ENCODE measurements at regions not wholly inside any gene's neighbourhood (a gene's known extent, or its start where the extent isn't known, plus 50 kb on each side); places are given as distances from the start of the nearest gene placed in this dataset.

DNA sequence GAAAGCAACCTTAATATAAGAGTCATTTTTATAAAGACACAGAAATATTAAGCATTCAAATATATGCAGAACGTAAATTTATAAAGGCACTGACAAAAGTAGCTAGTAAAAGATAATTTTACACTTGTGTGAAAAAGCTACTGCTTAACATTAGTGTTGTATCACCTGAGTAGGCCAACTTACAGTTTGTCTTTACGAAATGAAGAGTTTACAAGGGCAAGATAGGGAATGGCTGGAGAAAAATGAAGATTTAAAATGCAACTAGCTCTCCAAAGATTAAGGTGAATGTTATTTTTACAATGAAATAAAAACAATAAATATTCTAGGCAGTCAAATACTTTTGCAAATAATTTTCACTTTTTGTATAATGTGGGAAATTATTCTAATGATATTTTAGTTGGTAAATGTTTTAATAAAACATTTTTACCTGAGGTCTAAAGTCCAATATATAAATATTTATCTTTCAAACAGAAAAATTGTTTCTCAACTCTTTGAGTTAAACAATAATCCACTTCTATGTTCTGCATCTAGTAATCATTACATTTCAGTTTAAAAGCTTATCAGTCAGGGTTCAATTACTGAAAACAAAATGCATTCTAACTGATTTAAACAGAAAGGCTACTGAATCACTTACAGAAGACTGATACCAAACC is 382.6 kb downstream of the IPMK start:
- no peak overlapping the region for H3K27ac ChIP-seq
- H3K27me3 ChIP-seq: no peaks in the 10 kb centered on the region

DNA sequence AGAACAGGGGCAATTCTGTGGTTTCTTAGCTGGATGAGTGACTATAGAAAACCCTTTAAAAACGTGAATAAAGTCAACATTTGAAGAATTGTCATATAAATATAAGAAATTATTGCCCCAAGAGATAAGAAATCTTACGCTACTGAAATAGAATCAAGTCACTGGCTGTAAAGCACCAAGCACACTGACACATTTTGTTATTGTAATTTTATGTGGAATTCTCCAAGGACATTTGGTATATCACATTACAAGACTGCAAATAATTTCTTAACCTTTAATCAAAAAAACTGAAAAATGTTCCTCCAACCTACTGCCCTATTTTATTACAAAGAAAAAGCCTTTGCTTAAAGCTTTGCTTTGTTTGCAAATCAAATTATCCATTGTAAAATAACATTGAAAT is 383.3 kb downstream of the IPMK start:
- Histone ChIP-seq H3K9me2 (replicated peaks; ENCODE audit: insufficient read depth) (no peaks in the 10 kb centered on the region), H2AFZ (no peak overlapping the region), H3K27ac (no peak overlapping the region), H3K9me3 (ENCODE audit: low read depth) (no peaks in the 10 kb centered on the region), H3K4me2 (no peak overlapping the region), H3K27me3 (no peaks in the 10 kb centered on the region), H3K4me1 (ENCODE audit: insufficient read depth) (no peaks in the 10 kb centered on the region), H3K4me3 (no peak overlapping the region), H3K79me2 (no peaks in the 10 kb centered on the region), H3K36me3 (replicated peaks; ENCODE audit: insufficient read depth, low read depth) (no peaks in the 10 kb centered on the region), H4K20me1 (ENCODE audit: insufficient read depth, poor library complexity, severe bottlenecking) (no peaks in the 10 kb centered on the region)
- no peak for TF ChIP-seq CTCF (IDR thresholded peaks at IDR 0.05; ENCODE audit: poor library complexity)
- no peak for TF ChIP-seq EZH2 (IDR thresholded peaks at IDR 0.05; ENCODE audit: borderline replicate concordance)
- no peak for TF ChIP-seq EZH2phosphoT487 (IDR thresholded peaks at IDR 0.05; ENCODE audit: low read depth, severe bottlenecking, unreplicated experiment)
- DNase-seq (ENCODE audit: low spot score): no peak
- WGBS (ENCODE audit: low lambda C conversion rate, missing lambda C conversion rate): 55% methylated on average over 2 of the region's 2 CpGs

More for the DNA sequence above, 382.6 kb downstream of the IPMK start:
- TF ChIP-seq CTCF (IDR thresholded peaks at IDR 0.05; ENCODE audit: poor library complexity) (no peak), EZH2 (IDR thresholded peaks at IDR 0.05; ENCODE audit: borderline replicate concordance) (no peak), EZH2phosphoT487 (IDR thresholded peaks at IDR 0.05; ENCODE audit: low read depth, severe bottlenecking, unreplicated experiment) (no peak)
- Histone ChIP-seq H3K4me1 (ENCODE audit: insufficient read depth) (no peaks in the 10 kb centered on the region), H2AFZ (no peak overlapping the region), H3K36me3 (replicated peaks; ENCODE audit: insufficient read depth, low read depth) (no peaks in the 10 kb centered on the region), H3K4me3 (no peak overlapping the region), H3K9me2 (replicated peaks; ENCODE audit: insufficient read depth) (no peaks in the 10 kb centered on the region), H3K79me2 (no peaks in the 10 kb centered on the region), H3K9me3 (ENCODE audit: low read depth) (no peaks in the 10 kb centered on the region), H3K4me2 (no peak overlapping the region), H4K20me1 (ENCODE audit: insufficient read depth, poor library complexity, severe bottlenecking) (no peaks in the 10 kb centered on the region)
- 81% methylated on average over 2 of the region's 2 CpGs for WGBS (ENCODE audit: low lambda C conversion rate, missing lambda C conversion rate)
- DNase-seq (ENCODE audit: low spot score): no peak

GRCh38 chr10:57880446-57881227 is 387.1 kb downstream of the IPMK start:
- no peaks in the 10 kb centered on the region for H3K4me1 ChIP-seq (ENCODE audit: insufficient read depth)
- H3K4me2 ChIP-seq: no peak overlapping the region
- no peak for DNase-seq (ENCODE audit: low spot score)
- H3K27me3 ChIP-seq: no peaks in the 10 kb centered on the region
- no peaks in the 10 kb centered on the region for H3K79me2 ChIP-seq
- no peaks in the 10 kb centered on the region for H3K36me3 ChIP-seq (replicated peaks; ENCODE audit: insufficient read depth, low read depth)
- H3K27ac ChIP-seq: no peak overlapping the region
- no peaks in the 10 kb centered on the region for H3K9me2 ChIP-seq (replicated peaks; ENCODE audit: insufficient read depth)
- H4K20me1 ChIP-seq (ENCODE audit: insufficient read depth, poor library complexity, severe bottlenecking): no peaks in the 10 kb centered on the region
- H3K9me3 ChIP-seq (ENCODE audit: low read depth): no peaks in the 10 kb centered on the region
- no peak overlapping the region for H2AFZ ChIP-seq
- TF ChIP-seq EZH2 (IDR thresholded peaks at IDR 0.05; ENCODE audit: borderline replicate concordance) (no peak), EZH2phosphoT487 (IDR thresholded peaks at IDR 0.05; ENCODE audit: low read depth, severe bottlenecking, unreplicated experiment) (no peak), CTCF (IDR thresholded peaks at IDR 0.05; ENCODE audit: poor library complexity) (no peak)
- no peak overlapping the region for H3K4me3 ChIP-seq
- WGBS (ENCODE audit: low lambda C conversion rate, missing lambda C conversion rate): 69% methylated on average over 1 of the region's 1 CpG

Data from hepatocyte (in vitro differentiated cells).